ENCODE measurements at regions not wholly inside any gene's neighbourhood (a gene's known extent, or its start where the extent isn't known, plus 50 kb on each side); places are given as distances from the start of the nearest gene placed in this dataset.

GRCh38 chr18:2236232-2236631 lies 335.1 kb downstream of the METTL4 start:
- no peaks in the 10 kb centered on the region for H3K27me3 ChIP-seq (ENCODE audit: insufficient read depth, low read length)
- no peaks in the 10 kb centered on the region for H3K79me2 ChIP-seq (ENCODE audit: insufficient read depth, low read length)
- H3K27ac ChIP-seq (ENCODE audit: low read depth, low read length): no peak overlapping the region
- no peaks in the 10 kb centered on the region for H4K20me1 ChIP-seq (ENCODE audit: insufficient read depth, low read length)
- TF ChIP-seq EZH2 (IDR thresholded peaks at IDR 0.05; ENCODE audit: insufficient read depth, low read length): no peak
- TF ChIP-seq CTCF (IDR thresholded peaks at IDR 0.05; ENCODE audit: insufficient read depth, low read depth, low read length): no peak
- H3K9me3 ChIP-seq (ENCODE audit: insufficient read depth, low read depth, low read length): no peaks in the 10 kb centered on the region
- no peaks in the 10 kb centered on the region for H3K36me3 Mint-ChIP-seq (ENCODE audit: low read depth, unreplicated experiment)
- H3K9me3 Mint-ChIP-seq (ENCODE audit: unreplicated experiment): peaks cover 2% of the 10 kb centered on the region
- FAIRE-seq (no peak), DNase-seq (ENCODE audit: low read depth) (no peak)
- no peak overlapping the region for H3K27ac Mint-ChIP-seq (ENCODE audit: unreplicated experiment)
- no peaks in the 10 kb centered on the region for H3K36me3 ChIP-seq (ENCODE audit: insufficient read depth, low read length)
- H3K4me3 ChIP-seq (ENCODE audit: insufficient read depth, low read depth, low read length): no peak overlapping the region
- peaks cover 33% of the 10 kb centered on the region for H3K4me1 Mint-ChIP-seq (ENCODE audit: low read depth, unreplicated experiment)
- no peaks in the 10 kb centered on the region for H3K27me3 Mint-ChIP-seq (ENCODE audit: low read depth, unreplicated experiment)
- H3K4me1 ChIP-seq (ENCODE audit: insufficient read depth, low read length): peaks cover 18% of the 10 kb centered on the region
- H3K4me2 ChIP-seq (ENCODE audit: low read length): no peak overlapping the region
- H3K4me3 Mint-ChIP-seq (ENCODE audit: unreplicated experiment): no peak overlapping the region
- H2AFZ ChIP-seq (ENCODE audit: low read depth, low read length): no peak overlapping the region
- no peak overlapping the region for H3K9ac ChIP-seq (ENCODE audit: low read length)

- TF ChIP-seq EZH2 (IDR thresholded peaks at IDR 0.05; ENCODE audit: insufficient read depth, low read length) (no peak), CTCF (IDR thresholded peaks at IDR 0.05; ENCODE audit: insufficient read depth, low read depth, low read length) (no peak)
- H3K27me3 ChIP-seq (ENCODE audit: insufficient read depth, low read length): no peaks in the 10 kb centered on the region
- no peaks in the 10 kb centered on the region for H3K27me3 Mint-ChIP-seq (ENCODE audit: low read depth, unreplicated experiment)
- H2AFZ ChIP-seq (ENCODE audit: low read depth, low read length): no peak overlapping the region
- H3K27ac Mint-ChIP-seq (ENCODE audit: unreplicated experiment): no peak overlapping the region
- no peak overlapping the region for H3K9ac ChIP-seq (ENCODE audit: low read length)
- no peaks in the 10 kb centered on the region for H3K36me3 ChIP-seq (ENCODE audit: insufficient read depth, low read length)
- FAIRE-seq (no peak), DNase-seq (ENCODE audit: low read depth) (no peak)
- H3K79me2 ChIP-seq (ENCODE audit: insufficient read depth, low read length): no peaks in the 10 kb centered on the region
- H3K27ac ChIP-seq (ENCODE audit: low read depth, low read length): no peak overlapping the region
- no peaks in the 10 kb centered on the region for H4K20me1 ChIP-seq (ENCODE audit: insufficient read depth, low read length)
- peaks cover 2% of the 10 kb centered on the region for H3K9me3 Mint-ChIP-seq (ENCODE audit: unreplicated experiment)
- H3K4me2 ChIP-seq (ENCODE audit: low read length): no peak overlapping the region
- H3K36me3 Mint-ChIP-seq (ENCODE audit: low read depth, unreplicated experiment): no peaks in the 10 kb centered on the region
- H3K4me1 Mint-ChIP-seq (ENCODE audit: low read depth, unreplicated experiment): peaks cover 33% of the 10 kb centered on the region
- no peaks in the 10 kb centered on the region for H3K9me3 ChIP-seq (ENCODE audit: insufficient read depth, low read depth, low read length)
- no peak overlapping the region for H3K4me3 ChIP-seq (ENCODE audit: insufficient read depth, low read depth, low read length)
- peaks cover 18% of the 10 kb centered on the region for H3K4me1 ChIP-seq (ENCODE audit: insufficient read depth, low read length)
- no peak overlapping the region for H3K4me3 Mint-ChIP-seq (ENCODE audit: unreplicated experiment)
These were observed 333.6 kb downstream of the METTL4 start for GRCh38 chr18:2237706-2238105.

- no peaks in the 10 kb centered on the region for H3K27me3 Mint-ChIP-seq (ENCODE audit: low read depth, unreplicated experiment)
- Histone ChIP-seq H3K9ac (ENCODE audit: low read length) (peak overlapping the region; percentile 51), H4K20me1 (ENCODE audit: insufficient read depth, low read length) (no peaks in the 10 kb centered on the region), H3K36me3 (ENCODE audit: insufficient read depth, low read length) (no peaks in the 10 kb centered on the region), H3K4me3 (ENCODE audit: insufficient read depth, low read depth, low read length) (no peak overlapping the region), H3K4me1 (ENCODE audit: insufficient read depth, low read length) (peaks cover 18% of the 10 kb centered on the region), H3K4me2 (ENCODE audit: low read length) (peak overlapping the region; percentile 79), H3K27me3 (ENCODE audit: insufficient read depth, low read length) (no peaks in the 10 kb centered on the region), H3K9me3 (ENCODE audit: insufficient read depth, low read depth, low read length) (no peaks in the 10 kb centered on the region), H3K27ac (ENCODE audit: low read depth, low read length) (peak overlapping the region; percentile 65), H3K79me2 (ENCODE audit: insufficient read depth, low read length) (no peaks in the 10 kb centered on the region), H2AFZ (ENCODE audit: low read depth, low read length) (peak overlapping the region; percentile 21)
- H3K9me3 Mint-ChIP-seq (ENCODE audit: unreplicated experiment): peaks cover 2% of the 10 kb centered on the region
- DNase-seq (ENCODE audit: low read depth): peak; percentile 48
- no peak for FAIRE-seq
- H3K27ac Mint-ChIP-seq (ENCODE audit: unreplicated experiment): peak overlapping the region; percentile 84
- TF ChIP-seq EZH2 (IDR thresholded peaks at IDR 0.05; ENCODE audit: insufficient read depth, low read length): no peak
- TF ChIP-seq CTCF (IDR thresholded peaks at IDR 0.05; ENCODE audit: insufficient read depth, low read depth, low read length): no peak
- no peaks in the 10 kb centered on the region for H3K36me3 Mint-ChIP-seq (ENCODE audit: low read depth, unreplicated experiment)
- no peak overlapping the region for H3K4me3 Mint-ChIP-seq (ENCODE audit: unreplicated experiment)
- H3K4me1 Mint-ChIP-seq (ENCODE audit: low read depth, unreplicated experiment): peaks cover 33% of the 10 kb centered on the region
These were observed 331.0 kb downstream of the METTL4 start for GRCh38 chr18:2240311-2240705.

All from astrocyte (in vitro differentiated cells and primary cell).